ENCODE measurements at regions not wholly inside any gene's neighbourhood (a gene's known extent, or its start where the extent isn't known, plus 50 kb on each side); places are given as distances from the start of the nearest gene placed in this dataset.

- DNase-seq (ENCODE audit: low spot score), result no peak
- Histone ChIP-seq H3K4me3 (no peak overlapping the region), H3K27me3 (replicated peaks; ENCODE audit: insufficient read depth) (no peaks in the 10 kb centered on the region), H3K27ac (no peak overlapping the region), H3K36me3 (no peaks in the 10 kb centered on the region), H3K9me3 (no peaks in the 10 kb centered on the region), H3K4me1 (replicated peaks) (no peaks in the 10 kb centered on the region)
- intact Hi-C loops (cut with DNase I), result no loop called here
- TF ChIP-seq POLR2A (IDR thresholded peaks at IDR 0.05), result no peak
- TF ChIP-seq CTCF (IDR thresholded peaks at IDR 0.05), result no peak
- 63% methylated on average over 2 of the region's 2 CpGs for WGBS
Measured at GRCh38 chr13:79834876-79835275, 353.9 kb downstream of the NDFIP2 start.

GRCh38 chr13:79833991-79834390, 353.0 kb downstream of the NDFIP2 start:
- Histone ChIP-seq H3K4me1 (replicated peaks) (no peaks in the 10 kb centered on the region), H3K4me3 (no peak overlapping the region), H3K9me3 (no peaks in the 10 kb centered on the region), H3K27ac (no peak overlapping the region), H3K36me3 (no peaks in the 10 kb centered on the region), H3K27me3 (replicated peaks; ENCODE audit: insufficient read depth) (no peaks in the 10 kb centered on the region)
- no peak for DNase-seq (ENCODE audit: low spot score)
- intact Hi-C loops (cut with DNase I), result no loop called here
- WGBS, result 47% methylated on average over 1 of the region's 1 CpG
- TF ChIP-seq CTCF (IDR thresholded peaks at IDR 0.05), result no peak
- no peak for TF ChIP-seq POLR2A (IDR thresholded peaks at IDR 0.05)
- TF ChIP-seq POLR2AphosphoS5 (IDR thresholded peaks at IDR 0.05), result no peak

- no peak overlapping the region for H3K27ac ChIP-seq
- no peak for DNase-seq (ENCODE audit: low spot score)
- 99% methylated on average over 3 of the region's 3 CpGs for WGBS
- no peak overlapping the region for H3K4me3 ChIP-seq
- H3K9me3 ChIP-seq, result no peaks in the 10 kb centered on the region
- intact Hi-C loops (cut with DNase I), result no loop called here
- no peaks in the 10 kb centered on the region for H3K27me3 ChIP-seq (replicated peaks; ENCODE audit: insufficient read depth)
- no peaks in the 10 kb centered on the region for H3K4me1 ChIP-seq (replicated peaks)
- no peaks in the 10 kb centered on the region for H3K36me3 ChIP-seq
- no peak for TF ChIP-seq POLR2A (IDR thresholded peaks at IDR 0.05)
- TF ChIP-seq CTCF (IDR thresholded peaks at IDR 0.05), result no peak
- no peak for TF ChIP-seq POLR2AphosphoS5 (IDR thresholded peaks at IDR 0.05)
Measured at GRCh38 chr13:79831556-79831955, 350.6 kb downstream of the NDFIP2 start.

GRCh38 chr13:79830945-79831344, 350.0 kb downstream of the NDFIP2 start:
- intact Hi-C loops (cut with DNase I), result no loop called here

More at GRCh38 chr13:79830945-79831344, 350.0 kb downstream of the NDFIP2 start:
- no peaks in the 10 kb centered on the region for H3K4me1 ChIP-seq (replicated peaks)
- no peaks in the 10 kb centered on the region for H3K27me3 ChIP-seq (replicated peaks; ENCODE audit: insufficient read depth)
- H3K9me3 ChIP-seq, result no peaks in the 10 kb centered on the region
- no peaks in the 10 kb centered on the region for H3K36me3 ChIP-seq
- TF ChIP-seq CTCF (IDR thresholded peaks at IDR 0.05), result no peak
- TF ChIP-seq POLR2A (IDR thresholded peaks at IDR 0.05), result no peak
- no peak for TF ChIP-seq POLR2AphosphoS5 (IDR thresholded peaks at IDR 0.05)
- no peak overlapping the region for H3K4me3 ChIP-seq
- H3K27ac ChIP-seq, result no peak overlapping the region
- no peak for DNase-seq (ENCODE audit: low spot score)
- 42% methylated on average over 3 of the region's 3 CpGs for WGBS

Measured in prostate gland (tissue), 2 donors.